Fibroblast of peridontal ligament (primary cell): ENCODE measurements at regions not wholly inside any gene's neighbourhood (a gene's known extent, or its start where the extent isn't known, plus 50 kb on each side); places are given as distances from the start of the nearest gene placed in this dataset.
"Not testable (repeated sequence)": the region's sequence is repeated elsewhere in the genome, so short reads cannot be mapped to it uniquely, and the experiment has no call there.

Experiments
- DNase-seq: peaks from one replicate; pipeline ENCODE4 v3.0.0-alpha.2; 2010; ENCODE audit errors: extremely low read depth

DNA sequence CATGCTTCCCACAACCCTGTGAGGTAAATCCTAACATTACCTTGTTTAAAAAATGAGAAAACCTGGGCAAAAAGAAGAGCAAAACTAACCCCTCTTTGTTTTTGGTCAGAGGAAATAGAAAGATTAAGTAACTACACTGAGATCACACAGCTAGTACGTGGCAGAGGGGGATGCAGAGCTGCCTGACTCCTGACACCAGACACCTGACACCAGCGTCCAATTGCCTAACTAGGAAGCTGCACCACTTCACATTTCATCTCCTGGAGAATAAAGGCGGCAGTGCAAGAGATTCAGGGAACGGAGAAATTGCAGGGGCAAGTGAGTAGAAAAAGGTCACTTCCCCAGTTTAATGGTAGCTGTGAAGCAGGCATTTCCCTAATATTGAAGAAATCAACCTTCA is 229.3 kb upstream of the PTBP2 start:
- no peak for DNase-seq

DNA sequence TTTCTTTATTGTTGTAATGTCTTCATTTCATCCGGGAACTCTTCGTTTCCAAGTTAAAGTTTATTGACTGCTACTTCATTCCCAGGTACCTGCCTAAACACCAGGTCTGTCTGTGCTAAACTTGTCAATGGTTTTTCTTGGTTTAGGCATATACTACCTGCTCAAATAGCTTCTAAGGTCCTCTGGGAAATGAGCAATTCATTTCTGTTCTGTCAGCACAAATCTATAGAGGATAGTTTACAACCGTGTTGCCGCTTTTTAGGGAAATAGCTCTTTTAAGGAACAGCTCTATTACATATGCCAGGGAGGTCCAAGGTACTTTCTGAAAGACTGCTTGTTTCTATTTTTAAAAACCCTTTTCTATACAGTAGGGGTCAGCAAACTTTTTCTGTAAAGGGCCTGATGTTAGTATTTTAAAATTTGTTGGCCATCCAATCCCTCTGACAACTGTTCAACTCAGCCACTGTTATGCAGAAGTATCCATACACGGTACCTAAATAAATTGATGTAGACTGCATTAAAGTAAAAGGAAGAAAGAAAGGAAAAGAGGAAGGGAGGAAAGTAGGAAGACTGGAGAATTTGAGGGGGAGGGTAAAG is 222.7 kb upstream of the PTBP2 start:
- DNase-seq, result no peak

DNA sequence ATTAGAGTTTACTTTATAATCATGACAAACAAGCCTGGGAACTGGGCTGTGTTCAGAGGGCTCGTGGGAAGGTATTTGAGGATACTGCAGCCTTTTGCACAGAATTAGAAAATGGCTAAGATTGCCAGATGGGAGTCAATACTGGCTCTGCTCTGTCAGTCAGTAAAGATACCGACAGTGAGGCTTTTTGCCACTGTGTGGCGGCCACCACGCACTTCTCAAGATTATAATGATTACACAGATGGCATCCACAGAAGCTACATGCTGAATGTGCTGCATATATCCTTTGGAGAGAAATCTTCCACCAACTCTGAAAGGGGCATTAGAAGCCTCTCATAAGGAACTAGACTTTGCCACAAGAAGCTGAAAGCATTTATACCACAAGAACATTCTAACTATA is 213.4 kb upstream of the PTBP2 start:
- no peak for DNase-seq

DNA sequence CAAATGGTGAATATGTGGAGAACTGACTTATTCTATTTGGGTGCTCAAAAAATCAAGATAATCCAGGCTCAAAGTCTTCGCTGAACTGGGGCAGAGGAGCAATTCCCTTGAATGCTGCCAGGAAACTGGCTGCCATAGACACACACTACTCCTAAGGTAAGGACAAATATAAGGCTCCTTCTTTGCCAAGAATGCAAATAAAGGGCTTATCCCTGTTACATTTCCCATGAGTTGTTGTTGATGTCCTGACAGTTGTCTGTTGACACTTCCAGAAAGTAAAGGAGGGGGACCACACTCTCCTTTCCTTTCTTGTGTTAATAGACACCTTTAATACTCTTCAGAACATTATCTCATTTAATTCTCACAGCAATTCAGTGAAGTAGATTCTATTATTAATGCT is 212.2 kb upstream of the PTBP2 start:
- DNase-seq, result no peak

DNA sequence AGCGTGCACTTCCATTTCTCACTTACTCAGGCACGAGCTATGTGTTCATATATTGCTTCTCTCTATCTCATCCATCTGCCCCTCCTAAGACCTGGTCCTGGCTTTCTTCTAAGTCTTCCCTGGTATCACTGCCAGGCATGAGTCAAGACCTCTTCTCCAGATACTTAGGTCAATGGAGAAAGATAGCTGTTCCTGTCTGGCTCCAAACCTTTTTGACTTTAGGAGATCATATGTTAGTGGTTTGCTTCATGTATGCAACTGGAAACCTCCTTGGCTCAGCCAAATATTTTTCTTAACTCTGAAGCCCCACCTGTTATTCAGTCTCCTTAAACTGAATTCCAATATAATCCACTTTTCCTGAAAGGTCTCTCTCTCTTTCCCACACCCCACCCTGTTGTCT is 211.6 kb upstream of the PTBP2 start:
- no peak for DNase-seq

DNA sequence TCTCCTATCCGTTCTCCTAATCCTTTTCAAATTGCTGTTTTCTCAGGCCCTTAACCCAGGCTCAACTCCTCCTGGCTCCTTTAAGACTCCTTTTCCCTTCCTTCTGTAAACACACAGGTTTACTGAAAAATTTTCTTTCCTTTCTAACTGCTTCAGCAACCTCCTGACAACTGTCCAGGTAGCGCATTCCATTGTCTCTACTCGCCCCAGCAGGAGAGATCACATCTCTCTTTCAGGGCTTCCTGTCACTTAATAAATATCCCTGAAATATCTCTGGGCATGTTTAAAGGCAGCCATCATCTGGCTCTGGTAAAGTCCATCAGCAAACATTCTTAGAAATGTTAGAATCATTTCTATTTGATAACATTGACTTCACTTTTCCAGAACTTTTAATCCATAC is 211.2 kb upstream of the PTBP2 start:
- DNase-seq, result no peak

DNA sequence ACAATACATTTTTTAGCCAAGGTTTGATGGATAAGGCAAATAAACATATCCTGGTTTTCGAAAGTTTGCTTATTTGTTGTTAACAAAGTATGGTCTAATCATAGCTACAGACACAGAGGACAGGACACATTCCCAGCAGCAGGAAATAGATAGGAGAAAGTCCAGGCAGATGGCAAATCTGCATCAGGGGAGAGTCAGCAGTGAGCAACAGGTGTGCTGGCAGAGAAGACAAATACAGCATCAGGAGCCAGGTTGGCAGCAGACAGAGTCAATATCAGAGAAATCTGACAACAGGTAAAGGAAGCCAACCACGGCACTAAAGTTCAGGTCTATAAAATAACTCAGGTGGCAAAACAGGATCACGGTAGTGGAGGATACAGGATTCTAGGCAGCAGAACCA is 210.7 kb upstream of the PTBP2 start:
- no peak for DNase-seq

DNA sequence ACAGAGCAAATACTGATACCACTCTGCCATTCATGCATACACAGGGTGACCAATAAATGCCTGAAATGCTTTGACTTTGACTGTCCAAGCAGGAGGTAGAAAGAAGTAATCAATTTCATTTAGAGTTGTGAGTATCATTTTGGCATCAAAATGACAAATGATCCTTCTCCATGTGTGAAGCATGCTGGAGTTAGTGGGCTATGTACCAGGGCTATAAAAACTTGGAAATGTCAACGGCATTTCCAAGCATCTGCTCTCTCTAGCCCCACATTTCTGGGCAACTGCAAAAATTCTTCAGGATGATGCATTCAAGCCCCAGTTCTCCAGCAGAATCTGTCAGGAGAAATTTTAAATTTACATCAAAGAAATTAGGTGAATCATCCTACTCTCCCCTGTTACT is 208.4 kb upstream of the PTBP2 start:
- DNase-seq, result peak; percentile 43

DNA sequence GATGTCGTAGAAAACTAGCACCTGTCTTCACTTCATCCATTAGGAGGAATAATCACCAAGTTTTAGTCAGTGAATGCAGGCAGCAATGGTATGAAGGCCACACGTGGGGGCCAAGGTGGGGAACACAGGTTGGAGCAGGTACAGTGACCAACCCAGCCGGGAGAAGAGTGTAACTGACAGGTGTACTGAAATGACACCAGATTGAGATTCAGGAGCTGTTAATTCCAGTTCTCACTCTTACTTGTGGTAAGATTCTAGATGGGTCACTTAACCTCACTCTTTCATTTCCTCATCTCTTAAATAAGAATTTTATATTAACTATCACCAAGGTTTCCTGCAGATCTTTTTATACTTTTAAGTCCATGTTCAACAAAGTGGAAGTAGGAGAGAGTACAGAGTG is 206.2 kb upstream of the PTBP2 start:
- DNase-seq, result no peak

DNA sequence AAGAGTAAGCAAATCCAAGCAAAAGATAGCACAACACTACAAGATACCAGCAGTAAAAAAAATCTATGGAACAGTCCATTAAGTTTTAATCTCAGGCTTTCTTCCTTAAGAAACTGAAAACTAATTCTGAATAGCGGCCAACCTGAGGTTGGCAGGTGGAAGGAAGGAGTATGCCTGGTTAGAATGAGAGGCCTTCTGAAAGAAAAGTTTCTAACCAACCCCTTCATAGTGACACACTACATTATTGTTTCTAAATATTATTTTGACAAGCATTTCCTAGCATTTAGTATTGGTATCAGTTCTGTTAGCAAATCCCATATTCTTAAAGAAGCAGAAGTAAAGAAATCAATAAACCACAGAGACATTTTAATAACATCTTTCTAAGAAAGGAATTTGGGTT is 205.7 kb upstream of the PTBP2 start:
- DNase-seq, result no peak

DNA sequence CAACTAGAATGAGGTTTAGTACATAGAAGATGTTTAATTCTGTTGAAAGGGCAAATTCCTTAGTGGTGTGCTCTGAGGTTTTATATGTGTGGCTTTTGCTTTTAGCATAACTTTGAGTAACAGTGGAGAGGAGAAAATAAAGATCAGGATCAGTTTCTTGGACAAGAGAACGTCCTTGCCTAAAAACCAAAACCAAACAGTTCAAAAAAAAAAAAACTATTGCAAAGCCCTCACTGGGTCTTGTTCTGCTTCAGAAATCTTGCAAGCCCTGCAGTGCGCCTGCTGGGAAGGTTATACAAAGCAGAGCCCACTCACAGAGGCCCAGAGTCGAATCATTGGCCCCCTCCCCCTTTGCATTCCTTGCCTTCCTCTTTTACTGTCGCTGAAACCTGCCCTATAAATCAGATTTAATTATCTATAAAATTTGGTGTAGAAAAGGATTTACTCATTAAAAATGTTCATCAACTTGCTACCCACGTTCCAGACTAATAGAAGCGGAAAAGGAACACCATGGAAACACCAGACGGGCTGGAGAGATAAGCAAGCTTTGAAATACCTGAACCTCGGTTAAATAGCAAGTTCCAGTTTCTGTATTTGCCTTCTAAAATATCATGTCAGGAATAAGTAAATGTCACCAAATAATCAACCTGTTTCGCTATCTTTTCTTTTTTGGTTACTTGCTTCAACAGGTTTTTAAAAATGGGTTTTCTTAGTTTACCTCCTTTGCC is 201.6 kb upstream of the PTBP2 start:
- peak; percentile 69 for DNase-seq

DNA sequence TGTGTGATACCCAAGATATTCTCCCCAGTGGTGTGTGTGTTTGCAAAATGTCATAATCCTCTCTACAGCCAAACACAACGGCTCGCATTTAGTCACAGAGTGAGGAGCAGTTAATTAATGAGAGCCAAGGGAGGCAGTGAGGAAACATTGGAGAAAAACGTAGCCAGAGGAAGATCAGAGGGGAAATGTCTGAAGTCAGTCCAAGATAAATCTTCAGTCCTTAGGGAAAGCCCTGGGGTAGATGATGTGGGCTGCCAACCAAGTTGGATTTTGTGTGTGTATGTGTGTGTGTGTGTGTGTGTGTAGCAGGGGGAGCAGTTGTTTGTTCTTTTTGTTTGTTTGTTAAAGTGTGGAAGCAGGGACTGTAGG is 201.0 kb upstream of the PTBP2 start:
- peak; percentile 76 for DNase-seq

DNA sequence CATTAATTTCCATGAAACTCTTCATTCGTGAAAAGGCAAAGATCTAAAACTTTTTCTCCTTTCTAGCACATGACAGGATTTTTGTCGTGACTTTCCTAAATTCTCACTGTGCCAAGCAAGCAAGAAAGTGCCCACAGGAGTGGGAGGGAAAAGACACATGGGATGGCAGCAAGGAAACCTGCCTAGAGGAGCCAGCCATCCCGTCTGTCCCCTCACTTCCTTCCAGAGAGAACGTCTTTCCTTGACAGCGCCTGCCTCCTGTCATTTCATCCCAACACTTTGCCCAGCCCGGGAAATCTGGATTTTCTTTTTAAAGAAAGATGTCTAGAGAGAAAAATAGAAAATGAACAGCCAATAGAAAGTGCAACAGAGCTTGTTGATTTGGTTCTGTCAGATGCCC is 200.6 kb upstream of the PTBP2 start:
- no peak for DNase-seq

DNA sequence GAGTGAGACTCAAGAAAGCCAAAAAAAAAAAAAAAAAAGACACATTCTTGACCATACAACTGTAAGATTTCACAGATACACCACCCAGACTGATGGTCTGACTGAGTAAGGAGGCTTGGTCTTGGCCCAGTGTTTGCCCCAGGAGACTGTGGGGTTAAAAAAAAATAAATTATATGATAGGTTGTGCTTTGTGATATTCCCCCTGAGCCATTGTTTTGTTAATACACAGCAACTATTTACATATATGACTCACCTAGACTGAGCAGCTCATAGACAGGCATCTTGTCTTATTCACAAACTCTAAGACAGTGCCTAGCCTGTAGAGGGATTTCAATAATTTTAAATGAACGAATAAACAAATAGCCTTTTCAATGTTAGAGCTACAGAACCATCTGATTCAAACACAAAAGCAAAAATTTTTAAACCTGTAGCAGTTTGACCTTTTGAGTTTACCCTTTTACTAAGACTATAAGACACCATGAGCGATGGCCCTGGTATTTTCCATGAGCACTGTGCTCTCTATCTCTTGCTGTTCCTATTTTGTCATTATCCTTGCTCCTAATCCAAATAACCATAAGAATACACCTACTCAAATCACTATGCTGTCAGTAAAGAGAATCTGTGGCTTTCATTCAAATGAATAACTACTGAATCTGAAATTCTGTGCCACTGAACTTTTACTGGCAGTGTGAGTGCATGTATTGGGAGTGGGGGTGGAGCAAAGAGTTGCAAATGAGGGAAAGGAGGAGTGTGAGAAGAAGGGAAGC is 199.4 kb upstream of the PTBP2 start:
- DNase-seq, result peak; percentile 22

DNA sequence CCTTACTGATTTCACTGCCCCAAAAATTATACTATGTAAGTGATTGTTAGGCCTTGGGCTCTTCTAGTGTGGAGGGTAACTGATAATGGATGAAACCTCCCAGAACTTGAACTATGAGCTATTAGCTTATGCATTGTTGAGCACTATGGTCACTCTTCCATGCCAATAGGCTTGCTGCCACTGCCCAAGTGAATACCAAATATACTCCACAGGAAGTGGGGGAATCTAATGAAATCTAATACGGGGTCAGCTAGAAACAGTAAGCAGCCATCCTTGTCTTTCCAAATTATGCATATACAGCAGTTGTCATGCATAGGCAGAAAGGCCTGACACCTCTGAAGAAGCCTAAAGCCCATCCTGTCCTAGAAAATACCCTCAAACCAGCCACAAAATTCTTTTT is 198.7 kb upstream of the PTBP2 start:
- DNase-seq, result peak; percentile 19

DNA sequence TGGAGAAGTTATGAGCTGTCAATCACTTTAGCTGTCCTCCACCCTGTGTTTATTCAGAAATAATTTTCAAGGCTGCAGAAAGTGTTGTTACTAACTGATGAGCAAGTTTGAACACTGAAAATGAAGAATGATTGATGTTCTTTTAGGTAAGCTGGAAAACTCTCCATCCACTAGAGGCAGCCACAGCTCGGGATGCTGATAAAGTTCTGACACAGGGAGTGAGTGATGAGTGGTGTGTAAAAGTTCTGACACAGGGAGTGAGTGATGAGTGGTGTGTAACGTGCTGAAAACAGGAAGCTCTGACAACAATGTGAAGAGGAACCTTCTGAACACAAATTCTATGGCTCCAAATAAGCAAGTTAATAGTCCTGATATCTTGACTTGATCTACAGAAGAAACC is 197.5 kb upstream of the PTBP2 start:
- DNase-seq, result no peak

DNA sequence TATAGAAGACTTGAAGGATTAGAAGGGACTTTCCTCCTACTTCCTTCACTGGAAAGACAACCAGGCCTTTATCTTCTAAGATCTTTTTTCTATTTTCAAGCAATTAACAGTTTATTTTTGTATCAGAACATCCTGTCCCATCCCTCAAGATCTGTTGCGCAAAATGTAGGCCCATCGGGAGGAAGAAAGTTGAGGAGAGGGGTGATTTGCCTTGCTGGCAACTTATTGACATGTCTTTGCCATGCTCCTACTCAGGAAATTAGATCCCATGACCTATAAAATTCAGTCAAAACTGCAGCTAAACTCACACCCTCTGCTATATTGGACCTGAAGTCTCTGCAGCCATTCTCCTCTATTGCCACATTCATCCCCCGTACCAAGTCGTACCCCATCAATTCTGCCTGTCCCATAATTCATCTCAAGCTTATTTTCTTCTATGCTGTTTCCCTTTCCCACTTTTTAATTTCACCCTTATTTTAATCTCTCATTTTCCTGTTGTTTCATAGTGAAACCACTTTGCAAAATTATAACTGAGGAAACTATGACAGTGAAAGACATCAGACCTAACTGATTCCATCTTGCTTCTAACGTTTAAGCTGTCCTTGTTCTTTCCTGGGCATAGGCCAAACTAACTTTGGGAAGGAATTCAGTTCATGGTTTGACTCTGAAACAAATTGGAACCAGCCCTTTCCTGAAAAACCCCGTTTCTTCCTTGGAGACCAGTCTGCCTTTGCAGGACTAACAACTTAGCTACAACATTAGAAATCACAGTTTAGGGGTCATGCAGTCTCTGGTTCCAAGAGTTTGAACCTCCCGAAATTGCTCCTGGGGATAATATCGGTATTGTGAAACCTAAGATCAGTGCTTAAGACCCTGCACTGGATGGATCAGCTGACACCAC is 195.7 kb upstream of the PTBP2 start:
- DNase-seq, result peak; percentile 76

DNA sequence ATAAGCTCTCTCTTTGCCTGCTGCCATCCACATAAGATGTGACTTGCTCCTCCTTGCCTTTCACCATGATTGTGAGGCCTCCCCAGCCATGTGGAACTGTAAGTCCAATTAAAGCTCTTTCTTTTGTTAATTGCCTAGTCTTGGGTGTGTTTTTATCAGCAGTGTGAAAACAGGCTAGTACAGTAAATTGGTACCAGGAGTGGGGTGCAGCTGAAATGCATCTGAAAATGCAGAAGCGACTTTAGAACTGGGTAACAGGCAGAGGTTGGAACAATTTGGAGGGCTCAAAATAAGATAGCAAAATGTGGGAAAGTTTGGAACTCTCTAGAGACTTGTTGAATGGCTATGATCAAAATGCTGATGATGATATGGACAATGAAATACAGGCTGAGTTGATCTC is 192.9 kb upstream of the PTBP2 start:
- DNase-seq, result not testable (repeated sequence)

DNA sequence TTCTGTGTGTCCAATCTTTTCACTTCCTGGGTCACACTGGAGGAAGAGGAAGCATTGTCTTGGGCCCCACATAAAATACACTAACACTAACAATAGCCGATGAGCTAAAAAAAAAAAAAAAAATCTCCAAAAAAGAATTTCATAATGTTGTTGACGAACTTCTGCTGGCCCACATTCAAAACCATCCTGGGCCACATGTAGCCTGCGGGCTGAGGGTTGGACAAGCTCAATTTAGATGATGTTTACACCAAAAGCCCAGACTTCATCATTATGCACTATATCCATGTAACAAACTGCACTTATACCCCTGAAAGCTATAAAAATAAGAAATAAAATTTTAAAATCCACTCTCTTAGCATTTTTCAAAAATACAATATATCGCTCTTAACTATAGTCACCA is 187.8 kb upstream of the PTBP2 start:
- peak; percentile 56 for DNase-seq

DNA sequence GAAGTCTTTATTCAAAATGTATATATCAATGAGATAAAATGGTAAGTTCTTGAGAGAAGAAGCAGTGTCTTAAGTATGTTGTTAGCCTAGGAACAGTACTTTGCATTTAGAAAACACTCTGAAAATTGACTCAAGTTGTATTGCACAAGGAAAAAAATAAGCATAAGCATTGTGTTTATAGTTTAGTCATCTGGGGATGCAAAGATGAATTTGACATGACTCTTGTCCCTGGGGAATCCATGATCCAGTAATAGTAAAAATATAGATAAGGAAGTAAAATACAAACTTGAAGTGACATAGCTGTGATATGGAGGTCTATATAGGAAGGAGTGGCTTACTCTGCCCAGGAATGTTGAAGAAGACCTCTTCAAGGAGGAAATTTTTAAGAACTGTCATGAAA is 185.0 kb upstream of the PTBP2 start:
- peak; percentile 64 for DNase-seq

DNA sequence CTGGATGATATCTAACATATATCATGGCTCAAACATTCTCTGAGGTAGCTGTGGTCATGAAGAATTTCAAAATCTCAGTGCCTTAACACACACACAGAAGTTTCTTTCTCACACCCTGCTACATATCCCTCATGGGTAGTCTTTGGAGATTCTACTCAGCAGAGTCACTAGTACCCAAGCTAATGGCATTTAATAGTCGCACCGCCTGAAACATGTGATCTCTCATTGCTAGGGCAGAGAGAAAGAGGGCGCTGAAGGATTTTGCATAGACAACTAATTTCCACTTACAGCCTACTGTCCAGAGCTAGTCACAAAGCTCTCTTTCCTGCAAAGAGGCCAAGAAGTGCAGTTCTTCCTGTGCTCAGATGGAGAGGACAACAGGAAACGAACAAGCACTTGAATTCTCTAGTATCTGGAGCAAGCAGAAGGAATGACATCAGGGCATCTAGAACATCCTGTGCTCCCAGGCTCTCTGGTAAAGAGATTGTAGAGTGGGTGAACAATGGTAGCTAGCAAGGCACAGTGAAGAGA is 183.4 kb upstream of the PTBP2 start:
- DNase-seq, result peak; percentile 76

DNA sequence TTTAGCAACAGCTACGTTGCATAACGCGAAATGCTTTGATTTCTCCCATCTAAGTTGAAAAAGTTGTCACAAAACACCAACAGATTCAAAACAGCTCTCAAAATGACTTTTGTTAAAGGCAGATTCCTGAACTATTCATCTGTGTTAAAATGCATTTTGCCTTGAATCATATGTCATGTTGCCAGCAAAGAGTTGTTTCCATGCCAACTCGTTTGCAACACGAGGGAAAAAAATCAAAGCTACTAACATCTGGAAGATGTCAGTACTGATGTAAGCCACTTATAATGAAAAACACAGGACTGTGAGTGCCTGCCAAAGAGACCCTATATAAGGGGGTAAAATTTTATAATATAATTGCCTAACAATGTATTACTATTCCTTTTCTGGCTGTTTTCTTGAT is 182.7 kb upstream of the PTBP2 start:
- DNase-seq, result peak; percentile 100
